Spleen (tissue), 7 donors: ENCODE measurements at regions not wholly inside any gene's neighbourhood (a gene's known extent, or its start where the extent isn't known, plus 50 kb on each side); places are given as distances from the start of the nearest gene placed in this dataset.

ENCODE experiments used
- POLR2A ChIP-seq, 3 donors: fragments of 450-650 bp; IDR thresholded peaks; one replicate each; pipeline ENCODE4 v1.5.1; 2017; ENCODE audit warnings: antibody characterized with exemption in 3 of 3, mild to moderate bottlenecking in 1 of 3
- POLR2AphosphoS5 ChIP-seq, 3 donors: sonication (generic); formaldehyde crosslinking; IDR thresholded peaks; one replicate each; pipeline ENCODE4 v1.5.1; 2017; ENCODE audit warnings: antibody characterized with exemption in 3 of 3
- TF ChIP-seq, protein P1 (sequence below), 11 experiments: fragments of 200-600 bp in 7 of 11; fragments of 450-650 bp in 4 of 11; sonication (generic) in 4 of 11; IDR thresholded peaks in 8 of 11; conservative IDR thresholded peaks in 3 of 11; 1 replicate in 7 of 11; 2 replicates in 4 of 11; pipeline versions ENCODE4 v1.4.0 to v1.8.0; 2016 to 2021; ENCODE audit warnings: antibody characterized with exemption in 11 of 11, inconsistent platforms in 4 of 11, mild to moderate bottlenecking in 1 of 11
- donor health status: DM: no; HTN: no; CAD: no; lungs with moderate emphysema.
- donor health status: DM: no; HTN: no; CAD: no.
- donor health status: DM: no; HTN: no; CAD: no.

DNA sequence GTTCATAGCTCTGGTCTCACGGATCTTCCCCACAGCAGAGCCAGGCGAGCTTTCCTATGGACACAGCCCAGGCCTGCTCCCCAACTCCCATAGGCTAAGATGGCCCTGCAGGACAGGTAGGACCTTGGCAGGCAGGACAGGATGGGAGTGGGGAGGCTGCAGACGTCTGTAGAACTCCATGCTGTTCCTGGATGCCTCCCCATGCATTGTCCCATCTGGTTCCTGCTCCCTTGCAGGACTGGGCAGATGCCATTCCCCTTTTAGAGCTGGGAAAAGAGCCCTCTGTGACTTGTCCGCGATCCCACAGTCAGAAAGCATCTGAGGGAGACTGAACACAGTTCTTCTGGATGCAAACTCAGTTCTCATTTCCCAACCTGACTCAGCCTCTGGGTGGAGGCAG, 71.9 kb upstream of the ATP5PO start:
- TF ChIP-seq POLR2AphosphoS5 (IDR thresholded peaks at IDR 0.05) = no peak
- TF ChIP-seq, protein P1, sequence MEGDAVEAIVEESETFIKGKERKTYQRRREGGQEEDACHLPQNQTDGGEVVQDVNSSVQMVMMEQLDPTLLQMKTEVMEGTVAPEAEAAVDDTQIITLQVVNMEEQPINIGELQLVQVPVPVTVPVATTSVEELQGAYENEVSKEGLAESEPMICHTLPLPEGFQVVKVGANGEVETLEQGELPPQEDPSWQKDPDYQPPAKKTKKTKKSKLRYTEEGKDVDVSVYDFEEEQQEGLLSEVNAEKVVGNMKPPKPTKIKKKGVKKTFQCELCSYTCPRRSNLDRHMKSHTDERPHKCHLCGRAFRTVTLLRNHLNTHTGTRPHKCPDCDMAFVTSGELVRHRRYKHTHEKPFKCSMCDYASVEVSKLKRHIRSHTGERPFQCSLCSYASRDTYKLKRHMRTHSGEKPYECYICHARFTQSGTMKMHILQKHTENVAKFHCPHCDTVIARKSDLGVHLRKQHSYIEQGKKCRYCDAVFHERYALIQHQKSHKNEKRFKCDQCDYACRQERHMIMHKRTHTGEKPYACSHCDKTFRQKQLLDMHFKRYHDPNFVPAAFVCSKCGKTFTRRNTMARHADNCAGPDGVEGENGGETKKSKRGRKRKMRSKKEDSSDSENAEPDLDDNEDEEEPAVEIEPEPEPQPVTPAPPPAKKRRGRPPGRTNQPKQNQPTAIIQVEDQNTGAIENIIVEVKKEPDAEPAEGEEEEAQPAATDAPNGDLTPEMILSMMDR (IDR thresholded peaks at IDR 0.05 in 8 of 11, conservative IDR thresholded peaks at IDR 0.05 in 3 of 11) = no peak
- no peak for TF ChIP-seq POLR2A (IDR thresholded peaks at IDR 0.05)
